ENCODE measurements at regions not wholly inside any gene's neighbourhood (a gene's known extent, or its start where the extent isn't known, plus 50 kb on each side); places are given as distances from the start of the nearest gene placed in this dataset.

DNA sequence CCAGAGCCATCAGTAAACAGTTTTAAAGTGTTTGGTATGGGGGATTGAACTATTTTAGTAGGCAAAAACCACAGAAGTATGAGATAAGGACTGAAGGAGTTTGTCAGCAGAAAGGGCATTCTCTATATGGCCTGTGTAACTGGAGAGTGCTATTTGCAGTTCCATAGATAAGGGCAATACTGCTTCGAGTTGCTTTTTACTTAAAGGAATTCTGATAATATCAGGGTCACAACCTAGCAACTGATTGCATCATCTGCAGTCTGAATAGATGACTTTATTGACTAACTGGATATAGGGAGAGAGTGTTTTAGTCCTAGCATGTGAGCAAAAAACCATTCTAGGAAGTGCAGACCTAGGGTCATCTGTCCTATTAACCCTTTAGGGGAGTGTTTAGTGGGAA lies 645.2 kb upstream of the PTPRD start:
- no peaks in the 10 kb centered on the region for H3K36me3 ChIP-seq (ENCODE audit: low read depth, missing control alignments)
- TF ChIP-seq, protein P1, sequence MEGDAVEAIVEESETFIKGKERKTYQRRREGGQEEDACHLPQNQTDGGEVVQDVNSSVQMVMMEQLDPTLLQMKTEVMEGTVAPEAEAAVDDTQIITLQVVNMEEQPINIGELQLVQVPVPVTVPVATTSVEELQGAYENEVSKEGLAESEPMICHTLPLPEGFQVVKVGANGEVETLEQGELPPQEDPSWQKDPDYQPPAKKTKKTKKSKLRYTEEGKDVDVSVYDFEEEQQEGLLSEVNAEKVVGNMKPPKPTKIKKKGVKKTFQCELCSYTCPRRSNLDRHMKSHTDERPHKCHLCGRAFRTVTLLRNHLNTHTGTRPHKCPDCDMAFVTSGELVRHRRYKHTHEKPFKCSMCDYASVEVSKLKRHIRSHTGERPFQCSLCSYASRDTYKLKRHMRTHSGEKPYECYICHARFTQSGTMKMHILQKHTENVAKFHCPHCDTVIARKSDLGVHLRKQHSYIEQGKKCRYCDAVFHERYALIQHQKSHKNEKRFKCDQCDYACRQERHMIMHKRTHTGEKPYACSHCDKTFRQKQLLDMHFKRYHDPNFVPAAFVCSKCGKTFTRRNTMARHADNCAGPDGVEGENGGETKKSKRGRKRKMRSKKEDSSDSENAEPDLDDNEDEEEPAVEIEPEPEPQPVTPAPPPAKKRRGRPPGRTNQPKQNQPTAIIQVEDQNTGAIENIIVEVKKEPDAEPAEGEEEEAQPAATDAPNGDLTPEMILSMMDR (IDR thresholded peaks at IDR 0.05) = no peak
- intact Hi-C loops (cut with DNase I; ENCODE audit: low total_unique reads) = no loop called here
- no peaks in the 10 kb centered on the region for H3K9me3 ChIP-seq
- no peak for DNase-seq
- 18 to 28% methylated on average over 1 of the region's 1 CpG for WGBS, 2 donors
- no peak overlapping the region for H3K4me3 ChIP-seq
- no peaks in the 10 kb centered on the region for H3K4me1 ChIP-seq
- no peaks in the 10 kb centered on the region for H3K27me3 ChIP-seq
- no peak overlapping the region for H3K27ac ChIP-seq

DNA sequence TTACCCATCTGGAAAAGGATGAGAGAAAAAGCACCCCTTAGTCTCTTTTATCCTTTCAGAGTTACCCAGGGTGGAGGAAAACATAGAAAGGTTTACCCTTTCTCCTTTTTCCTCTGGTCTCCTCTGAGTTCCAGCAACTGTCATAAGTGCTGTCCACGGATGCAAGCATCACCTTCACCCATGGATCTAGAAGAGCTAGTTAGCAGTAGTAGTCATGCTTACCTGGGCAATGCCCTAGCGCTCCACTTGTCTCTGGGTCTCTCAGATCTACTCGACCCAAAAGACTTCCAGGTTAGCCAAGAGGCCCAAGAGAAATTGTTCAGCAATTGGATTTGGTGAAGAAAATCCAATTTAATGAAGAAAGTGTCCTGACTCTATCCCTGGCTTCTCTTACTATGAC lies 656.2 kb upstream of the PTPRD start:
- no peak overlapping the region for H3K27ac ChIP-seq
- DNase-seq = no peak
- no peaks in the 10 kb centered on the region for H3K27me3 ChIP-seq
- WGBS, 2 donors = 47 to 60% methylated on average over 3 of the region's 3 CpGs
- intact Hi-C loops (cut with DNase I; ENCODE audit: low total_unique reads) = no loop called here
- TF ChIP-seq, protein P1 (IDR thresholded peaks at IDR 0.05) = no peak
- H3K36me3 ChIP-seq (ENCODE audit: low read depth, missing control alignments) = no peaks in the 10 kb centered on the region
- no peak overlapping the region for H3K4me3 ChIP-seq
- no peaks in the 10 kb centered on the region for H3K4me1 ChIP-seq
- H3K9me3 ChIP-seq = no peaks in the 10 kb centered on the region

DNA sequence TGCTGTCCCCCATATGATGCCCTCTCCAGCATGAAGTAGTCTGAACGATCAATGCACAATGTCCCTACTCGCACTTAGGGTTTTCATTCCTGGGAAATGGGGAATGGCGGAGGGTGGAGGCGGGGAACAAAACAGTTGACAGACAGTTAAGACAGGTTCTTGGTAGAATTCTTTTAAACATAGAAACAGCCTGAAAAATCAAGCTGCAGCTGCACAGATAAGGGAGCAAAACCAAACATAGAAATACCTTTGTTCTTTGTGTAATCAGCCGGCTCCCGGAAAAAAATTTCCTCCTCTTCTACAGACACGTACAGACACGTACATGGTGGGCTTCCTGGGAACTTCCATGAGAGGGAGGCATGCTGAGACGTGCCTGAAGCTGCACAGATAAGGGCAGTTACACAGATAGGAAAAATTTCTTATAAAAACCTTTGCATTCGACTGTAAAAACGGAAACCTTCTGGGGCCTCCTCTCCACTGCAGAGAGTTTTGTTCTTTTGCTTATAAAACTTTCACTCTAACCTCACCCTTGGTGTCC lies 662.4 kb upstream of the PTPRD start:
- intact Hi-C loops (cut with DNase I; ENCODE audit: low total_unique reads) = no loop called here
- 30 to 43% methylated on average over 11 of the region's 11 CpGs for WGBS, 2 donors
- no peak overlapping the region for H3K27ac ChIP-seq
- no peak overlapping the region for H3K4me3 ChIP-seq
- peak; percentile 21 for DNase-seq
- no peaks in the 10 kb centered on the region for H3K9me3 ChIP-seq
- no peaks in the 10 kb centered on the region for H3K36me3 ChIP-seq (ENCODE audit: low read depth, missing control alignments)
- TF ChIP-seq, protein P1 (IDR thresholded peaks at IDR 0.05) = no peak
- no peak for TF ChIP-seq POLR2A (IDR thresholded peaks at IDR 0.05)
- H3K4me1 ChIP-seq = no peaks in the 10 kb centered on the region
- no peaks in the 10 kb centered on the region for H3K27me3 ChIP-seq

DNA sequence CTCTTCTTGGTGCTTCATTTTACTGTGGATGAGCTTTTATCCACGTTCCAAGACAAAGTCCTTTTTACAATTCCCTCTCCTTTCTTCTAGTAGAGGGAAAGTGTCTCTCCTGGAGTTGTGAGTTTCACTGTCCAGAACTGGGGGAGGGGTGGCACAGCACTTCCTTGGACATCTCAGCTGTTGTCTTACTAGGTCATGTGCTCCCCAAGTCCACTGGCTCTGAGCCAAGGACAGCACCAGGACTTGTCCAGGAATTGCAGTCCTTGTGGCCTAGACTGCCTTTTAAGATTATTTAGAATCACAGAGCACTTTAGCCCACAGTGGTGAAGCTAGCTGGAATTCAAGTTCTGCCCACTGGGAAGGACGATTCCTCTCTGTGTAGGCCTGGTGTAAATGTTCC lies 700.2 kb upstream of the PTPRD start:
- Histone ChIP-seq H3K27ac (no peak overlapping the region), H3K27me3 (no peaks in the 10 kb centered on the region), H3K36me3 (ENCODE audit: low read depth, missing control alignments) (no peaks in the 10 kb centered on the region), H3K4me3 (no peak overlapping the region), H3K9me3 (no peaks in the 10 kb centered on the region), H3K4me1 (no peaks in the 10 kb centered on the region)
- intact Hi-C loops (cut with DNase I; ENCODE audit: low total_unique reads) = no loop called here
- whole genome bisulfite sequencing, 2 donors = 51 to 62% methylated on average over 2 of the region's 2 CpGs
- TF ChIP-seq, protein P1 (IDR thresholded peaks at IDR 0.05) = no peak
- no peak for TF ChIP-seq POLR2A (IDR thresholded peaks at IDR 0.05)
- peak; percentile 59 for DNase-seq

DNA sequence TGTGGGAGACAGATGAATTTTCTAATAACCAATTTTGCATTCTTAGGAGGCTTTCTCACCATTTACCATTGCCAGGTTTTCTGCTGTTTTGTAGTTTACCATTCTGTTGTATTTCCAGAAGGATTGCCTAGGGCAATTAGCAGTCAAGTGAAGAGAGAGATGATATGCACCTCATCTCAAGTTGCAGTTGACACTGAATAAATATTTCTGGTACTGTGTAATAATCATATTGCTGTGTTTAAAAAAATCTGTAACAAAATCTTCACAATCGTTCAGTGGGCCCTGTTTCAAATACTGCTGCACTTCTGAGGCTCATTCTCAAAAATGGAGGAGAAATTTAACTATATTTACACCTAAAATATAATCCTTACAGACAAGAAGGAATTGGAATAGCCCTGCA lies 706.1 kb upstream of the PTPRD start:
- Histone ChIP-seq H3K4me1 (no peaks in the 10 kb centered on the region), H3K36me3 (ENCODE audit: low read depth, missing control alignments) (no peaks in the 10 kb centered on the region), H3K27ac (no peak overlapping the region), H3K4me3 (no peak overlapping the region), H3K9me3 (no peaks in the 10 kb centered on the region), H3K27me3 (no peaks in the 10 kb centered on the region)
- WGBS, 2 donors = 14 to 35% methylated on average over 1 of the region's 1 CpG
- intact Hi-C loops (cut with DNase I; ENCODE audit: low total_unique reads) = no loop called here
- no peak for DNase-seq
- TF ChIP-seq, protein P1 (IDR thresholded peaks at IDR 0.05) = no peak
- TF ChIP-seq POLR2A (IDR thresholded peaks at IDR 0.05) = no peak
